ENCODE measurements at regions not wholly inside any gene's neighbourhood (a gene's known extent, or its start where the extent isn't known, plus 50 kb on each side); places are given as distances from the start of the nearest gene placed in this dataset.

DNA sequence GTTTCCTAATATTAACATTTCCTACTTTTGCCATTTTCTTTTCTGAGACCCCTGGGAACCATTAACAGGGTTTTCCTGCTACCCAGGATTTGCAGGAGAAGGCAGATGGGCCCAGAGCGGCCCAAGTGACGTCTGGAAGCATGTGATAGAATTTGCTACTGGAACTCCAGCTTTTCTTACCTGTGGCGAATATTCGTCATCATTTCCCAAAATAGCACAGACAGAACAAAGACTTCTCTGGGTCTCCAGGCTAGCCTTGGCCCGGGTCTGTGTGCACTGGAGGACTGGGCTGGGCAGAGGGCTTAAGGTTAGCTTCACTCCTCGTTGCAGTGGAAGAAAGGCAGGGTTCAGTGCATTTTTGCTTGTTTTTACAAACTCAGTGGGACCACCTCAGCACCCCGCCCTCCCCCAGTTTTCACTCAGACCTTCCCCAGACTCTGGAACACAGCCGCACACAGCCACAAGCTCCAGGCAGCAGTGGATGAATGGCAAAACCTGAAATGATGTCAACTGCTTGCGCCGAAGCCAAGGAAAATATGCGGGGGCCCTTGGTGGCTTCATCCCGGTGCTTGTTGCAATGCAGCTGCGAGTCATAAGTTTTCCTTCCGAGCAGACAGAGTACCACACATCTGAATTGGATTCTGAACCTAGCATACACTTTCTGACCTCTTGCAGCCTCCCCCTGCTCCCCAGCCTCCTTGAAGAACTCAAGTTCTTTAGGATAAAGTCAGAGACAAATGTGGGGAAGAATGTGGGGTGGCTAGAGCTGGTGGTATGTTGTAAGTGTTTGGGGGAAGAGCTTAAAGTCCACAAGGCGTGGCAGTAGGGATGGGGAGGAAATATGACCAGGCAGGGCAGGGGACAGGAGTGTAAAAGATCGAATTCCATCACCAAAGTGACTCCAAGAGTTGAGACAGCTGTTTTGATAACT, 586.0 kb downstream of the CCDC171 start:
- no CpG with 5 or more reads among the region's 16 CpGs for WGBS (ENCODE audit: extremely low coverage, insufficient read length, low lambda C conversion rate)
- Histone ChIP-seq H2BK20ac (ENCODE audit: low read depth, low read length, poor library complexity, severe bottlenecking) (no peak overlapping the region), H2BK5ac (ENCODE audit: insufficient read length, low read length) (no peak overlapping the region), H3K9me3 (ENCODE audit: control insufficient read depth, low read depth, low read length) (no peaks in the 10 kb centered on the region), H3K23ac (ENCODE audit: insufficient read length, low read depth, low read length) (no peak overlapping the region), H3K27me3 (ENCODE audit: insufficient read depth, low read length) (no peaks in the 10 kb centered on the region), H3K56ac (ENCODE audit: insufficient read length, low read depth, low read length) (no peak overlapping the region), H3K4ac (ENCODE audit: low read depth, low read length) (no peak overlapping the region), H3T11ph (ENCODE audit: low read length) (no peak overlapping the region), H3K27ac (ENCODE audit: insufficient read length, low read depth, low read length) (no peak overlapping the region), H4K91ac (ENCODE audit: insufficient read length, low read depth, low read length) (no peak overlapping the region), H2AK5ac (ENCODE audit: insufficient read length, low read length) (no peak overlapping the region), H3K79me2 (ENCODE audit: insufficient read depth, low read length) (no peaks in the 10 kb centered on the region), H3K4me1 (ENCODE audit: insufficient read depth, low read length) (no peaks in the 10 kb centered on the region), H2AFZ (ENCODE audit: low read length) (no peak overlapping the region), H3K4me2 (ENCODE audit: insufficient read depth, insufficient read length, low read length) (no peak overlapping the region), H2BK120ac (ENCODE audit: low read depth, low read length, poor library complexity, severe bottlenecking) (no peak overlapping the region), H3K79me1 (ENCODE audit: insufficient read depth, low read depth, low read length, poor library complexity, severe bottlenecking) (no peaks in the 10 kb centered on the region), H4K20me1 (ENCODE audit: control insufficient read depth, insufficient read depth, insufficient read length) (no peaks in the 10 kb centered on the region), H3K9ac (ENCODE audit: extremely low read depth, insufficient read length, low read length) (no peak overlapping the region), H3K23me2 (ENCODE audit: insufficient read length, low read depth, low read length, poor library complexity, severe bottlenecking) (no peaks in the 10 kb centered on the region), H2BK12ac (ENCODE audit: insufficient read length, low read depth, low read length) (no peak overlapping the region), H2BK15ac (ENCODE audit: low read depth, low read length) (no peak overlapping the region), H4K5ac (ENCODE audit: insufficient read length, low read depth, low read length) (no peak overlapping the region), H3K14ac (ENCODE audit: insufficient read depth, low read length) (no peak overlapping the region), H4K8ac (replicated peaks; ENCODE audit: insufficient read length, low read depth, low read length) (no peak overlapping the region), H3K18ac (ENCODE audit: insufficient read length, low read depth, low read length) (no peak overlapping the region)
- no peaks in the 10 kb centered on the region for H3K36me3 Mint-ChIP-seq (ENCODE audit: insufficient read depth in 1 of 3, low read depth in 3 of 3)
- TF ChIP-seq, protein P1, sequence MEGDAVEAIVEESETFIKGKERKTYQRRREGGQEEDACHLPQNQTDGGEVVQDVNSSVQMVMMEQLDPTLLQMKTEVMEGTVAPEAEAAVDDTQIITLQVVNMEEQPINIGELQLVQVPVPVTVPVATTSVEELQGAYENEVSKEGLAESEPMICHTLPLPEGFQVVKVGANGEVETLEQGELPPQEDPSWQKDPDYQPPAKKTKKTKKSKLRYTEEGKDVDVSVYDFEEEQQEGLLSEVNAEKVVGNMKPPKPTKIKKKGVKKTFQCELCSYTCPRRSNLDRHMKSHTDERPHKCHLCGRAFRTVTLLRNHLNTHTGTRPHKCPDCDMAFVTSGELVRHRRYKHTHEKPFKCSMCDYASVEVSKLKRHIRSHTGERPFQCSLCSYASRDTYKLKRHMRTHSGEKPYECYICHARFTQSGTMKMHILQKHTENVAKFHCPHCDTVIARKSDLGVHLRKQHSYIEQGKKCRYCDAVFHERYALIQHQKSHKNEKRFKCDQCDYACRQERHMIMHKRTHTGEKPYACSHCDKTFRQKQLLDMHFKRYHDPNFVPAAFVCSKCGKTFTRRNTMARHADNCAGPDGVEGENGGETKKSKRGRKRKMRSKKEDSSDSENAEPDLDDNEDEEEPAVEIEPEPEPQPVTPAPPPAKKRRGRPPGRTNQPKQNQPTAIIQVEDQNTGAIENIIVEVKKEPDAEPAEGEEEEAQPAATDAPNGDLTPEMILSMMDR (conservative IDR thresholded peaks at IDR 0.05), result no peak
- H3K9me3 Mint-ChIP-seq, result no peaks in the 10 kb centered on the region
- no peak overlapping the region for H3K27ac Mint-ChIP-seq
- H3K27me3 Mint-ChIP-seq (ENCODE audit: low read depth), result peaks cover 3% of the 10 kb centered on the region; the same call in 1 of the 2 replicates
- DNase-seq, result no peak
- H3K4me3 Mint-ChIP-seq, result no peak overlapping the region
- peaks cover 10% of the 10 kb centered on the region in 2 experiments for H3K4me1 Mint-ChIP-seq
